ENCODE measurements at regions not wholly inside any gene's neighbourhood (a gene's known extent, or its start where the extent isn't known, plus 50 kb on each side); places are given as distances from the start of the nearest gene placed in this dataset.

GRCh38 chr13:107413005-107413404 is 802.3 kb downstream of the LIG4 start:
- TF ChIP-seq CTCF (IDR thresholded peaks at IDR 0.05) (no peak), POLR2A (IDR thresholded peaks at IDR 0.05) (no peak)

All from thyroid gland (tissue), 4 donors.